Cardiac muscle cell (in vitro differentiated cells and primary cell): ENCODE measurements at regions not wholly inside any gene's neighbourhood (a gene's known extent, or its start where the extent isn't known, plus 50 kb on each side); places are given as distances from the start of the nearest gene placed in this dataset.

Source experiments
- DNase-seq, 2 donors: peaks; one replicate each; pipeline versions ENCODE4 v3.0.0 to v3.0.0-alpha.2; 2010 to 2017; ENCODE audit warnings: low read depth in 1 of 2, low spot score in 1 of 2
- H3K27ac ChIP-seq: fragments of 200-600 bp; sonication (generic); 2 replicates; pipeline ENCODE4 v1.5.1; 2016
- H3K27me3 ChIP-seq: fragments of 200-600 bp; sonication (generic); 2 replicates; pipeline ENCODE4 v1.6.0; 2016; ENCODE audit warnings: control low read depth
- H3K36me3 ChIP-seq: fragments of 200-600 bp; sonication (generic); 2 replicates; pipeline ENCODE4 v1.5.1; 2016; ENCODE audit warnings: control low read depth
- H3K4me1 ChIP-seq: fragments of 200-600 bp; sonication (generic); 2 replicates; pipeline ENCODE4 v1.8.1; 2017; ENCODE audit warnings: low read depth, mild to moderate bottlenecking, mixed run types
- H3K4me3 ChIP-seq: fragments of 200-600 bp; sonication (generic); 2 replicates; pipeline ENCODE4 v1.5.1; 2016; ENCODE audit warnings: mild to moderate bottlenecking
- H3K9me3 ChIP-seq: fragments of 200-600 bp; sonication (generic); 2 replicates; pipeline ENCODE4 v1.5.1; 2017; ENCODE audit warnings: low read depth, mild to moderate bottlenecking, control low read depth
- CTCF ChIP-seq: IDR thresholded peaks from 2 replicates; pipeline ENCODE4 v1.5.1; 2012; ENCODE audit warnings: low read depth, mild to moderate bottlenecking, low read length

GRCh38 chr10:128217136-128217535, 90.9 kb upstream of the MKI67 start:
- TF ChIP-seq CTCF, result no peak
- H3K4me3 ChIP-seq, result no peak overlapping the region
- no peaks in the 10 kb centered on the region for H3K4me1 ChIP-seq
- H3K9me3 ChIP-seq, result no peaks in the 10 kb centered on the region
- no peak for DNase-seq
- peaks cover 5% of the 10 kb centered on the region for H3K27me3 ChIP-seq
- H3K36me3 ChIP-seq, result no peaks in the 10 kb centered on the region
- no peak overlapping the region for H3K27ac ChIP-seq

- Histone ChIP-seq H3K36me3 (no peaks in the 10 kb centered on the region), H3K4me1 (no peaks in the 10 kb centered on the region), H3K27ac (no peak overlapping the region), H3K4me3 (no peak overlapping the region), H3K27me3 (peaks cover 5% of the 10 kb centered on the region), H3K9me3 (no peaks in the 10 kb centered on the region)
- no peak for TF ChIP-seq CTCF
- DNase-seq, result no peak
These were observed 91.9 kb upstream of the MKI67 start for GRCh38 chr10:128218161-128218560.

GRCh38 chr10:128219295-128219694, 93.1 kb upstream of the MKI67 start:
- H3K4me1 ChIP-seq, result no peaks in the 10 kb centered on the region
- H3K27ac ChIP-seq, result no peak overlapping the region
- H3K27me3 ChIP-seq, result no peaks in the 10 kb centered on the region
- TF ChIP-seq CTCF, result no peak
- no peaks in the 10 kb centered on the region for H3K9me3 ChIP-seq
- no peaks in the 10 kb centered on the region for H3K36me3 ChIP-seq
- no peak overlapping the region for H3K4me3 ChIP-seq
- no peak for DNase-seq

GRCh38 chr10:128220021-128220420, 93.8 kb upstream of the MKI67 start:
- DNase-seq, result no peak
- Histone ChIP-seq H3K4me1 (no peaks in the 10 kb centered on the region), H3K27me3 (no peaks in the 10 kb centered on the region), H3K9me3 (no peaks in the 10 kb centered on the region), H3K27ac (no peak overlapping the region), H3K4me3 (no peak overlapping the region), H3K36me3 (no peaks in the 10 kb centered on the region)
- no peak for TF ChIP-seq CTCF

GRCh38 chr10:128221117-128221516, 94.9 kb upstream of the MKI67 start:
- no peak overlapping the region for H3K27ac ChIP-seq
- DNase-seq, result no peak
- no peak overlapping the region for H3K4me3 ChIP-seq
- H3K27me3 ChIP-seq, result no peaks in the 10 kb centered on the region
- no peak for TF ChIP-seq CTCF
- no peaks in the 10 kb centered on the region for H3K4me1 ChIP-seq
- H3K9me3 ChIP-seq, result no peaks in the 10 kb centered on the region
- H3K36me3 ChIP-seq, result no peaks in the 10 kb centered on the region

- Histone ChIP-seq H3K27me3 (no peaks in the 10 kb centered on the region), H3K27ac (no peak overlapping the region), H3K36me3 (no peaks in the 10 kb centered on the region), H3K4me3 (no peak overlapping the region), H3K4me1 (no peaks in the 10 kb centered on the region), H3K9me3 (no peaks in the 10 kb centered on the region)
- no peak for TF ChIP-seq CTCF
- DNase-seq, result no peak
These were observed 95.6 kb upstream of the MKI67 start for GRCh38 chr10:128221807-128222206.
